ENCODE measurements at regions not wholly inside any gene's neighbourhood (a gene's known extent, or its start where the extent isn't known, plus 50 kb on each side); places are given as distances from the start of the nearest gene placed in this dataset.

DNA sequence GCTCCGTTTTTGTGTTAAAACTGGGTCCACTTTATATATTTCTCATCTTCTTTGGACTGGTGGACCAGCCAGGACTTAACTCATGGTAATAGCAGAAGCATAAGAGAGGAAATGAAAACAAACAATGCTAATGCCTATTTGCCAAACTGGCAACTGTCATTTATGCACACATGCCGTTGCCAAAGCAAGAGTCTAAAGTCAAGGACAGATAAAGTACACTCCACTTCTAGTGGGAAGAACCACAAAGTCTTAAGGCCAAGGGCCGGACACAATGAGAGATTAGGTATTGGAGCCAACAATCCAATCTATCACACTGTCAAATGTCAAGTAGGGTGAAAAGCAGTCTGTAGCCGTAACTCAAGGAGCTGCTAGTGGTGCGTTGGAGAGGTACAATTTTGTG lies 157.7 kb downstream of the LYPLAL1 start:
- TF ChIP-seq, protein P1, sequence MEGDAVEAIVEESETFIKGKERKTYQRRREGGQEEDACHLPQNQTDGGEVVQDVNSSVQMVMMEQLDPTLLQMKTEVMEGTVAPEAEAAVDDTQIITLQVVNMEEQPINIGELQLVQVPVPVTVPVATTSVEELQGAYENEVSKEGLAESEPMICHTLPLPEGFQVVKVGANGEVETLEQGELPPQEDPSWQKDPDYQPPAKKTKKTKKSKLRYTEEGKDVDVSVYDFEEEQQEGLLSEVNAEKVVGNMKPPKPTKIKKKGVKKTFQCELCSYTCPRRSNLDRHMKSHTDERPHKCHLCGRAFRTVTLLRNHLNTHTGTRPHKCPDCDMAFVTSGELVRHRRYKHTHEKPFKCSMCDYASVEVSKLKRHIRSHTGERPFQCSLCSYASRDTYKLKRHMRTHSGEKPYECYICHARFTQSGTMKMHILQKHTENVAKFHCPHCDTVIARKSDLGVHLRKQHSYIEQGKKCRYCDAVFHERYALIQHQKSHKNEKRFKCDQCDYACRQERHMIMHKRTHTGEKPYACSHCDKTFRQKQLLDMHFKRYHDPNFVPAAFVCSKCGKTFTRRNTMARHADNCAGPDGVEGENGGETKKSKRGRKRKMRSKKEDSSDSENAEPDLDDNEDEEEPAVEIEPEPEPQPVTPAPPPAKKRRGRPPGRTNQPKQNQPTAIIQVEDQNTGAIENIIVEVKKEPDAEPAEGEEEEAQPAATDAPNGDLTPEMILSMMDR (conservative IDR thresholded peaks at IDR 0.05; ENCODE audit: low read length) = no peak
- no peak for TF ChIP-seq EZH2phosphoT487 (IDR thresholded peaks at IDR 0.05; ENCODE audit: borderline replicate concordance)
